ENCODE measurements at regions not wholly inside any gene's neighbourhood (a gene's known extent, or its start where the extent isn't known, plus 50 kb on each side); places are given as distances from the start of the nearest gene placed in this dataset.
A peak's percentile ranks its signal among the peaks of the same experiment; 100 is the strongest.
"Not testable (repeated sequence)": the region's sequence is repeated elsewhere in the genome, so short reads cannot be mapped to it uniquely, and the experiment has no call there.

DNA sequence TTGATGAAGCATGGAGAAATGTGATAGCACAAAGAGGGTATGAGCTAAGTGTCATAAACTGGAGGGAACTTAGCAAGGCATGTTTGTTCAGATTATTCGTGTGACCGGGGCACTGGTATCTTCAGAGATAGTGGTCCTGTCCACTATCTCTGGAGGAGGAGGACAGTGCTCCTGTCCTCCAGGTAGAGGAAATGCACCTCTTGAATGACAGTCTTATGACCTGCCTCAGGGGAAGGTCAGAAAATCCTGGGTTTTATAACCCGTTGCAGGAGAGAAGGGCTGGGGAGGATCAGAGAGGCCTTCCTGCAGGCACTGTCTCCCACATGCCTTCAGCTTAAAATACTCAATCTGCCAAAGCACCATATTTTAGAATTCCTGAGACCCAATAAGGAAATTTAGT, 213.5 kb upstream of the UBL3 start:
- peaks cover 2% of the 10 kb centered on the region for H3K4me1 Mint-ChIP-seq
- DNase-seq (ENCODE audit: low spot score in 2 of 2, unreplicated experiment in 2 of 2) = no peak
- H3K27ac Mint-ChIP-seq = no peak overlapping the region
- no peak for TF ChIP-seq CTCF (IDR thresholded peaks at IDR 0.05; ENCODE audit: unreplicated experiment)
- no peaks in the 10 kb centered on the region for H3K27me3 Mint-ChIP-seq (ENCODE audit: low read depth)
- peaks cover 5% of the 10 kb centered on the region for H3K9me3 Mint-ChIP-seq
- peaks cover 2% of the 10 kb centered on the region for H3K36me3 Mint-ChIP-seq
- no peak overlapping the region for H3K4me3 Mint-ChIP-seq

DNA sequence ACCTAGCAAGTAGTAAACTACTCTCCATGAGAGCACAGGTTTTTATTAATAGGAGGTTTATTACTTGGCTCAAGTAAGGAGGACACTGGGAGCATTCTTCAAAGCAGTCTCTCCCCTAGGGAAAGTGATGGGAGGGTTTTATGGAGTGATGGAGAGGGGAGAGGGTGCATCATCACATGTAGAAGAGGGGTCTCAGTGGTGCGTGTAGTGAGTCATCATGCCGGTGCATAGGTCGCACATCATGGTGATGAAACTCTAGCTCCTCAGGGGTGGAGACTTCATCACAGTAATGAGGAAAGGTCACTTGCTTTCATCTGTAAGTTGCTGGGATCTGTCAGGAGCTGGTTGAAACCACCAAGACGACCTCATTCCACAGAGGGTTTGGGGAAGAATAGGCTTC, 210.8 kb upstream of the UBL3 start:
- H3K4me3 Mint-ChIP-seq = no peak overlapping the region
- no peak for TF ChIP-seq CTCF (IDR thresholded peaks at IDR 0.05; ENCODE audit: unreplicated experiment)
- peaks cover 2% of the 10 kb centered on the region for H3K36me3 Mint-ChIP-seq
- DNase-seq (ENCODE audit: low spot score in 2 of 2, unreplicated experiment in 2 of 2) = no peak
- no peak overlapping the region for H3K27ac Mint-ChIP-seq
- no peaks in the 10 kb centered on the region for H3K27me3 Mint-ChIP-seq (ENCODE audit: low read depth)
- H3K9me3 Mint-ChIP-seq = peaks cover 10% of the 10 kb centered on the region
- peaks cover 2% of the 10 kb centered on the region for H3K4me1 Mint-ChIP-seq

DNA sequence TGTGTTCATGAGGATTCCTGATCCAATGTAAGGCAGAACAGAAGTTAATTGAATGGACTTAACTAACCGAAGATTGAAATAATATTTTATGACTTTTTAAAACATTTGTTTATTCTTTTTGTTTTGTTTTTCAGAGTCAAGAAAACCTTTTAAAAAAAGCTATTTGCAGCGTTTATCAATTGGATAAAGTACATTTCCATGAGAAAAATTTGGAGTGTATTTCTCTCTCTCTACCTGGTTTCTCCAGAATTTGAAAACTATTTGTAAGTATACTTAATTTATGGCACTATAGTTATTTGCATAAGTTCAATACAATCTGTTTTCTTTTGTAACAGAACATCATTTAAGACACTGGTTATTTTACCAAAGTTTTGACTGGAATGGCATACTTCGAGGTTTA, 208.0 kb upstream of the UBL3 start:
- H3K4me1 Mint-ChIP-seq = peaks cover 2% of the 10 kb centered on the region
- no peak overlapping the region for H3K4me3 Mint-ChIP-seq
- DNase-seq (ENCODE audit: low spot score in 2 of 2, unreplicated experiment in 2 of 2) = no peak
- no peaks in the 10 kb centered on the region for H3K27me3 Mint-ChIP-seq (ENCODE audit: low read depth)
- H3K36me3 Mint-ChIP-seq = peaks cover 2% of the 10 kb centered on the region
- peaks cover 10% of the 10 kb centered on the region for H3K9me3 Mint-ChIP-seq
- TF ChIP-seq CTCF (IDR thresholded peaks at IDR 0.05; ENCODE audit: unreplicated experiment) = no peak
- no peak overlapping the region for H3K27ac Mint-ChIP-seq

DNA sequence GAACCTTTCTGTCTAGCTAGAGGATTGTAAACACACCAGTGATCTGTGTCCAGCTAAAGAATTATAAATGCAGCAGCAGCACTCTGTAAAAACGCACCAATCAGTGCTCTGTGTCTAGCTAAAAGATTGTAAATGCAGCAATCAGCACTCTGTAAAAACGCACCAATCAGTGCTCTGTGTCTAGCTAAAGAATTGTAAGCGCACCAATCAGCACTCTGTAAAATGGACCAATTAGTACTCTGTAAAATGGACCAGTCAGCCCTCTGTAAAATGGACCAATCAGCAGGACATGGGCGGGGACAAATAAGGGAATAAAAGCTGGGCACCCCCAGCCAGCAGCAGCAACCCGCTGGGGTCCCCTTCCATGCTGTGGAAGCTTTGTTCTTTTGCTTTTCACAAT, 204.1 kb upstream of the UBL3 start:
- DNase-seq (ENCODE audit: low spot score in 2 of 2, unreplicated experiment in 2 of 2); H3K4me1 Mint-ChIP-seq; H3K27ac Mint-ChIP-seq; H3K27me3 Mint-ChIP-seq (ENCODE audit: low read depth); H3K36me3 Mint-ChIP-seq; H3K9me3 Mint-ChIP-seq; H3K4me3 Mint-ChIP-seq: not testable (repeated sequence)

DNA sequence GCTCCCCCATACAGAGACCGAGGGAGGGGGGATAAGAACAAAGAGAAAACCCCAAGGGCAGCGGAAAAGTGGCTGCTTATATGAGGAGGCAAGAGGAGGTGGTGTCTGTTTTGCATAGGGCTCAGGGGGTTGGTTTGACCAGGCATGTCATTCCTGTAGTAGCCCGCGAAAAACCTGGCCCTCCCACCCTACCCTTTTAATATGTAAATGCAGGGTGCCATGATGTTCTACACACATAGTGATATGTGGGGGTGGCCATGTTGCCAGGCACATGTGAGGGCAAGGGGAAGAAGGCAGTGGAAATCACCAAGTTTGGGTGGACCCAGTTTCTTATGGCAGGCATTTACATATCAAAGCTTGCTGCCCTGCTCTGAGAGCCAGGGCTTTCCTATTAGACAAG, 203.5 kb upstream of the UBL3 start:
- Mint-ChIP-seq H3K9me3 (peaks cover 5% of the 10 kb centered on the region), H3K4me3 (no peak overlapping the region), H3K4me1 (peaks cover 10% of the 10 kb centered on the region), H3K27ac (no peak overlapping the region), H3K27me3 (ENCODE audit: low read depth) (no peaks in the 10 kb centered on the region), H3K36me3 (no peaks in the 10 kb centered on the region)
- no peak for DNase-seq (ENCODE audit: low spot score in 2 of 2, unreplicated experiment in 2 of 2)
- TF ChIP-seq CTCF (IDR thresholded peaks at IDR 0.05; ENCODE audit: unreplicated experiment) = no peak

- H3K4me3 Mint-ChIP-seq = peak overlapping the region; percentile 1
- peaks cover 10% of the 10 kb centered on the region for H3K4me1 Mint-ChIP-seq
- H3K36me3 Mint-ChIP-seq = no peaks in the 10 kb centered on the region
- no peak for TF ChIP-seq CTCF (IDR thresholded peaks at IDR 0.05; ENCODE audit: unreplicated experiment)
- DNase-seq (ENCODE audit: low spot score in 2 of 2, unreplicated experiment in 2 of 2) = no peak
- peaks cover 4% of the 10 kb centered on the region for H3K9me3 Mint-ChIP-seq
- no peaks in the 10 kb centered on the region for H3K27me3 Mint-ChIP-seq (ENCODE audit: low read depth)
- no peak overlapping the region for H3K27ac Mint-ChIP-seq
Observed at GRCh38 chr13:30052120-30052519, 201.7 kb upstream of the UBL3 start.
